Sigmoid colon (tissue), 4 donors: ENCODE measurements at regions not wholly inside any gene's neighbourhood (a gene's known extent, or its start where the extent isn't known, plus 50 kb on each side); places are given as distances from the start of the nearest gene placed in this dataset.

Experiments
- POLR2A ChIP-seq, 2 donors: fragments of 450-650 bp; IDR thresholded peaks; one replicate each; pipeline ENCODE4 v1.6.1; 2016; ENCODE audit warnings: antibody characterized with exemption in 2 of 2, mild to moderate bottlenecking in 2 of 2, moderate library complexity in 2 of 2
- POLR2AphosphoS5 ChIP-seq, 4 donors: sonication (generic); formaldehyde crosslinking; IDR thresholded peaks; one replicate each; pipeline ENCODE4 v1.6.1; 2017; ENCODE audit warnings: antibody characterized with exemption in 4 of 4
- TF ChIP-seq, protein P1 (sequence below), 4 experiments: fragments of 450-650 bp in 3 of 4; fragments of 200-600 bp in 1 of 4; IDR thresholded peaks; one replicate each; pipeline ENCODE4 v1.5.1; 2016 to 2019; ENCODE audit warnings: antibody characterized with exemption in 4 of 4, mild to moderate bottlenecking in 3 of 4, moderate library complexity in 2 of 4

DNA sequence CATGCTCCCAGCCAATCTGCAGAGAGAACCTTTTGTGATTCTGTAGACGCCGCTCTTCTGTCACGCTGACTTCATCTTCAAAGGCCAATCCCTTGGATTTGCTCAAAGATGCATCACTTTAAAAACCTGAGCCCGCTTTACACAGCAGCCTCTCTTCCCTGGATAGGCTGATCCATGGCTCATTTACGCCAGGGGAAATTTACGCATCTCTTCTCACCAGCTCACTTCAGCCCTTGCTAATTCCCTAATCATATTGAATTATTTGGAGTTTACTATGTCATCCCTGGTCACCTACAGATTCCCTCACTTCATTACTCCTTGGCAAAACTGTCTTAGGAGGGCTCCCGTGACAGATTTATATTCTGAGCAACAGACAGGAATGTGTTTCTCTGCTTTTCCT lies 256.2 kb downstream of the EN1 start:
- TF ChIP-seq, protein P1, sequence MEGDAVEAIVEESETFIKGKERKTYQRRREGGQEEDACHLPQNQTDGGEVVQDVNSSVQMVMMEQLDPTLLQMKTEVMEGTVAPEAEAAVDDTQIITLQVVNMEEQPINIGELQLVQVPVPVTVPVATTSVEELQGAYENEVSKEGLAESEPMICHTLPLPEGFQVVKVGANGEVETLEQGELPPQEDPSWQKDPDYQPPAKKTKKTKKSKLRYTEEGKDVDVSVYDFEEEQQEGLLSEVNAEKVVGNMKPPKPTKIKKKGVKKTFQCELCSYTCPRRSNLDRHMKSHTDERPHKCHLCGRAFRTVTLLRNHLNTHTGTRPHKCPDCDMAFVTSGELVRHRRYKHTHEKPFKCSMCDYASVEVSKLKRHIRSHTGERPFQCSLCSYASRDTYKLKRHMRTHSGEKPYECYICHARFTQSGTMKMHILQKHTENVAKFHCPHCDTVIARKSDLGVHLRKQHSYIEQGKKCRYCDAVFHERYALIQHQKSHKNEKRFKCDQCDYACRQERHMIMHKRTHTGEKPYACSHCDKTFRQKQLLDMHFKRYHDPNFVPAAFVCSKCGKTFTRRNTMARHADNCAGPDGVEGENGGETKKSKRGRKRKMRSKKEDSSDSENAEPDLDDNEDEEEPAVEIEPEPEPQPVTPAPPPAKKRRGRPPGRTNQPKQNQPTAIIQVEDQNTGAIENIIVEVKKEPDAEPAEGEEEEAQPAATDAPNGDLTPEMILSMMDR (IDR thresholded peaks at IDR 0.05) = no peak
- TF ChIP-seq POLR2A (IDR thresholded peaks at IDR 0.05) (no peak), POLR2AphosphoS5 (IDR thresholded peaks at IDR 0.05) (no peak)
